GM20431 (cell line): ENCODE measurements at regions not wholly inside any gene's neighbourhood (a gene's known extent, or its start where the extent isn't known, plus 50 kb on each side); places are given as distances from the start of the nearest gene placed in this dataset.
"Not testable (repeated sequence)": the region's sequence is repeated elsewhere in the genome, so short reads cannot be mapped to it uniquely, and the experiment has no call there.

Source experiments
- in situ Hi-C: fragments of 300-500 bp; cut with MseI, MboI; formaldehyde crosslinking; loops from one replicate; pipeline ENCODE4 v1.15.0; 2020; ENCODE audit warnings: low sequenced_read_pairs; ENCODE audit not compliant: unreplicated experiment

DNA sequence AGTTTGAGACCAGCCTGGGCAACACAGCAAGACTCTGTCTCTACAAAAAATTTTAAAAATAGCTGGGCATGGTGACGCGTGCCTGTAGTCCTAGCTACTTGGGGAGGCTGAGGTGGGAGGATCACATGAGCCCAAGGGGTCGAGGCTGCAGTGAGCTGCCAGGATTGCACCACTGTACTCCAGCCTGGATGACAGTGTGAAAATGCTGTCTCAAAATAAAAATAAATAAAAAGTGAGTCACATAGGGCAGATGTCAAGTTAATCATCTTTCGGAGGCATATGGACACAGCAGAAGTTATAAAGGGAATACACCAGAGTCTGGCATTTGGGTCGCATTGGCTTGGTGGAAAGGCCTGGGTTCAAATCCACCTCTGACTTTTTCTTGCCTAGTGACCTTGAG lies 92.7 kb downstream of the PHETA1 start:
- in situ Hi-C loops, result no loop called here

DNA sequence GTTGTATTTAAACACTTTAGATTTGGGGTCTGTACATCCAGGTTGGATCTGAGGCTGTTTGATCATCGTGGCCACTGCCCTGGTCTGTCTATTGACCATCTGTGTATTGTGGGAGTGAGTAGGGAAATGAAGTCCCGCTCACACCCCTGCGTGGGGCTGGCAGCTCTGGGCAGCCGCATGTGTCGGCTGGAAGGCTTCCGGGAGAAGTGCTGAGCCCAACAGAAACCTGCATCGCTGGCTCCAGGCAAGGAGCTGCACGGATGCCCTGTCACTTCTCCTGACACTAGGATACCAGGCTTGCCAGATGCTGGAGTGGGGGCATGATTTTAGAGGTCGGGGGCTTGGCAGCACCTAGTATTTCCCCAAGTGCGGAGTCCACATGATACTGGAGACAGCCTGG lies 93.6 kb downstream of the PHETA1 start:
- in situ Hi-C loops, result no loop called here

DNA sequence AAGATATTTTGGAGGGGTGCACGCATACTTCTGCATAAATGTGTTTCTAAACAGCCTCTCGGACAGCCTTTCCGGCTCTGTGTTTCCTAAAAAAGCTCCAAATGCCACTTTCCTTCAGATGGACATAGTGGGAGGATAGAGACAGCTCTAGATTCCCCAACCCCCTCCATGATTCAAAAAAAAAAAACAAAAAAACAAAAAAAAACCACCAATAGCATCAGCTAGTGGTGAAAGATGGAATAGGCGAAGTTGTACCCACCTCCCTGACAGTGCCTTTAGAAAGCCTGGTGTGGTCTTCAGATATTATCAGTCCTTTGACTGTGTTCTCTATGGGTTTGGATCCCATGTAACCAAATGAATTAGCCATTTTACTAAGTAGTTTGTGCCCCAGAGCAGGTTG lies 94.1 kb downstream of the PHETA1 start:
- in situ Hi-C loops, result no loop called here

DNA sequence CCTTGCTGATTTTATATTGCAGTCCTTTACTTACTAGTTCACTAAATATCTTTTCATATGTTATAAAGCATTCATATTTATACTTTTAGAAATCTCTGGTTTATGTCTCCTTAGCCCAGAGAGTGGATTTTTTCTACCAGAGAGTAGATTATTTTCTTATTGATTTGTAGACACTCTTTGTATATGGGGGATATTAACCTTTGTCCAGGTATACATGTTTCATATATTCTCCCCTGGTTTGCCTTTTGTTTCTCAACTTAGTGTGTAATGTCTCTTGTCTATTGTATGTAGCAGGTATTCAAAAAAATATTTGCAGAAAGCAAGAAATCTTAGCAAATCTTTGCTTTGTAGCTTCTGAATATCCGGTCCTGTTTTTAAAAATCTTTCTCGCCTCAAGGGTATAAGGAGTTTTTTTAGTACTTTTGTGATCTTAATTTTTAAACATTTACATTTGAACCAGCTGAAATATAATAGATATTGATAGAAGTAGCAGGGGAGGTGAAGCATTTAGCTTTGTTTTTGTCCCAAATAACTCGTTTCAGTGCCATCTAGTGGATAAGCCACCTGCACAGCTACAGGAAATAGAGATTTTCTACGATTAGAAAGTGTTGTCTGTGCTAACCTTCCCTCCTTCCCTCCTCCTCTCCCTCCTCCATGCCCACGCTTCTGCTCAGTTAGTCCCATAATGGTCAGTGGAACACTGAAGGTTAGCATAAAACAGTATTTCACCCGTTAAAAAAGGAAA lies 97.0 kb downstream of the PHETA1 start:
- in situ Hi-C loops, result no loop called here

DNA sequence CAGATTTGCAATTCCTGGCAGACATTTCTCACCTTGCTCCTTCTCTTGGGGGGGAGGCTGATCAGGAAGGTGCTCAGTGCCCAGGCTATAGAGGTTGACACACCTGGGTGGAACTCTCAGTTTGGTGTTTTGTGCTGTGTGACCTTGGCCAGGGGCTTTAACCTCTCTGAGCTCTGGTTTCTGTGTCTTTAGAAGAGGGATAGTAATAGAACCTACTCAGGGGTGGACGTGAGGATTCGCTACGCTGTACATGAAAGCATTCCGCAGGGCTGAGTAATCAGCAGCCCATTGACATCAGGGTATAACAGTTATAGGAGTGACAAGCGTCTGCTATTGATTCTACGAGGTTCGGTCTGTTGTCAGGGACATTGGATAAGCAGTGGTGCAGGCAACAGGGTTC lies 98.1 kb downstream of the PHETA1 start:
- in situ Hi-C loops, result no loop called here

DNA sequence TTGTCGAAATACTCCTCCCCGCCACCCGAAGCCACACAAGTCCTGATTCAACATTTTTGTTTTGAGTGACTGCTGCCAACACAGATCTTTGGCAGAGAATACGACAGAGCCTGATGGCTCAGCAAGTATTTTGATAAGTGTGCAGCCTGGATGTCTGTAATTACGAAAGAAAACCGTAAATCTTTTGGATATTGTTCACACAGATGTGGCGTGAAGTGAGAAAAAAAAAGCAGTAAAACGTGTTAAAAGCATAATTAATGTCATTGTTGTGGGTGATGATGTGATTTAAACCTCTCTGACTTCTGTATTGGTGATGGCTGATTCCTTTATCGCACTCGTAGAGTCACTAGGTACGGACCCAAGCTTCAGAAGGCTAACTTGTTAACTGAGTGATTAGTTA lies 98.7 kb downstream of the PHETA1 start:
- in situ Hi-C loops, result no loop called here

DNA sequence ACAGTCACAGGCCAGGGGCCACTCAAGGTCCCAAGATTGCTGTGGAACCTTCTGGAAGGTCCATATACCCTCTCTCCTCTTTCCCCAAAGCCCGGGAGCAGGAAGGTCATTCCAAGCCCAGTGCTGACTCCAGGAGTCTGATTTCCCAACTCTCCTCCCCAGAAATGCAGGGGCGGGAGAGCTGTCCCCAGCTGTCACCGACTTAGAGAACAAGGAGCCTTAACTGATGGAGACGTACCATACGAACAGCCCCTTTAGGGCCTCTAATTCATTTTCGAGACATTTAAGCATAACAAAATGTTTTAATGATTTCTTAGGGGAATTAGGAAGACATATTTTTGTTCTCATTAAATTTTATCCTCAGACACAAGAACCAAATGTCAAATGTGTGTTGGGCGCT lies 99.2 kb downstream of the PHETA1 start:
- in situ Hi-C loops, result no loop called here

DNA sequence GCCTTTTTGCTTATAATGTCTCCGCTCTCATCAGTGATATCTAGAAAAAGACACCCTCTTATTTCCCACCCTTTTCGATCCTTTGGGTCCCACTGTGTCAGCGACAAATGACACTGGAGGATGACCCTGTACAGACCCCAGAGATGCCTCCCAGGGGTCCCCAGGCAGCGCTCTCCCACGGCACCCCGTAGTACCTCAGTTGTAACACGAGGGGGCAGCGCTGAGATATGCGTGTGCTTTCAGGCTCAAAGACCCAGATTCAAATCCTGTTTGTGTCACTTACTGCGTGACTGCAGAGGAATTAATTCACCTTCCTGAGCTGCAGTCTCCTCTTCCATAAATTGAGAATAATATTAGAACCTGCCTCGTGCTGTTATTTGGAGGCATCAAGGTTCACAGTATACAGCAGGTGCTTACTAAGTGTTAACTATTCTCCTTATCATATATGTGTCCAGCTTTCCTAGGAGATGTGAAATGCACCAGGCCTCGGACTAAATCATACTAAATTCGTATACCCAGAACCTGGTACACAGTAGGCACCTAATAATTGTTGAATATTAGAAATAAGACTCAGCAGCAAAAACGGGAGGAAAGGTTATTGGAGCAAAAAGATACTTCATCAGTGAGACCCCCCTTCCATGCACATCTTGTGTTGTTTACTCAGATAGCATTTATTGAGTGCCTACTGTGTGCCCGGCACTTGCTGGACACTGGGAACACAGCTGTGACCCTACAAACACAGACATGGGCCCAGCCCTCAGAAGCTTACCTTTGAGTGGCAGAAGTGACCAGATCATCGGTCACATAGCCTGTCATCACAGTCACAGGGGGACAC lies 99.9 kb downstream of the PHETA1 start:
- in situ Hi-C loops, result no loop called here

DNA sequence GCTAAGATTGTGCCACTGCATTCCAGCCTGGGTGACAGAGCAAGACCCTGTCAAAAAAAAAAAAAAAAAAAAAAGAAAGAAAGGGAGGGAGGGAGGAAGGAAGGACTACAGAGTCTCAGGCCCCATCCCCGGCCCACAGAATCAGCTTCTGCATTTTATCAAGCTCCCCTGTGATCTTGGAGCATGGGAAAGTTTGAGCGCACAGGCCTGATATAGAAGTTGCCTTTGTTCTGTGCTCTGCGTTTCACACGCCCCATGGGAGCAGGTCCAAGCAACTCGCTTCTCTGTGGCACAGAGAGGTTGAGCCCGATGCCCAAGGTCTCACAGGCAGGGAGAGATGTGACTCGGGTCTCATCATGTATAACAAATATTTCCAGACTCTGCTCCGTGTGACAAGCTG lies 101.8 kb downstream of the PHETA1 start:
- in situ Hi-C loops, result no loop called here

DNA sequence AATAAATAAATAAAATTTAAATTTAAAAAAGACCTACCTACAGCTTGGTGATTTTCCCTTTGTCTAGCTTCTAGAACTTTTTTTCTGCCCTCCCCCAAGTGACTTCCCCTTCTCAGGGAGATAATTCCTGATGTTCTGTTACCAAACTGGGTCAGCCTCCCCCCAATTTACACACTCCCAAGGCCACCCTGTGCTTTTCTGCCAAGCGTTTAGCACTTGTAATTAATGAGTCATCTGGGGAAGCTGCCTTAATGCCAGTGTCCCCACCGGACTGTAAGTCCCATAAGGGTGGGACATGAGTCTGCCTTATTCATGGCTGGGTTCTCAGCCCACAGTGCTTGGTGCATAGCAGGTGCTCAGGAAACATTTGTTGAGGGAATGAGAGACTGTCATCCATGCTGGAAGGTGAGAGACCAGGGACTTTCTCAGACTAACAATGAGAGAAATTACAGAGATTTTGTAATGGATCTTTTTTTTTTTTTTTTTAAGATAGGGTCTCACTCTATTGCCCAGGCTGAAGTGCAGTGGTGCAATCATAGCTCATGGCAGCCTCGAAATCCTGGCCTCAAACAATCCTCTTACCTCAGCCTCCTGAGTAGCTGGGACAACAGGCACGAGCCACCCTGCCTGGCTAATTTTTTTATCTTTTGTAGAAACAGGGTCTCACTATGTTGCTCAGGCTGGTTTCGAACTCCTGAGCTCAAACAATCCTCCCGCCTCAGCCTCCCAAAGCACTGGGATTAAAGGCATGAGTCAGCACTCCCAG lies 106.8 kb downstream of the PHETA1 start:
- in situ Hi-C loops, result no loop called here

DNA sequence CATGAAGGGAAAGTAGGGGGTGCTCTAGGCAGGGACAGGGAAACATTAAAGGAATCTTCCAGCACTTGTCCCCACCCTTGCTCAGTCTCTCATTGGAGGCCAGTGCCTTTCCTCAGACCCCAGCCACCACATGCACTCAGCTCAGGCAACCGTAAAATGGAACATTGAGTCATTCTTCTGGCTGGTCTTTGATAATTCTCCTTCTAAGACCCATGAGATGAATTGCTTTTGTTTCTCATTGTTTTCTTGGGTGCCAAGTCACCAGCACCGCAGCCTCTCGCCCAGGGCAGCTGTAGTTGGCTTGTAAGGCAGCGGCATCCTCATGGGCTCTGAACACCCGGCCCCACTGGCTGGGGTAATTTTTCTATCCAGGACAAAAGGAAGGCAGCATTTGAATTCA lies 108.2 kb downstream of the PHETA1 start:
- in situ Hi-C loops, result no loop called here

DNA sequence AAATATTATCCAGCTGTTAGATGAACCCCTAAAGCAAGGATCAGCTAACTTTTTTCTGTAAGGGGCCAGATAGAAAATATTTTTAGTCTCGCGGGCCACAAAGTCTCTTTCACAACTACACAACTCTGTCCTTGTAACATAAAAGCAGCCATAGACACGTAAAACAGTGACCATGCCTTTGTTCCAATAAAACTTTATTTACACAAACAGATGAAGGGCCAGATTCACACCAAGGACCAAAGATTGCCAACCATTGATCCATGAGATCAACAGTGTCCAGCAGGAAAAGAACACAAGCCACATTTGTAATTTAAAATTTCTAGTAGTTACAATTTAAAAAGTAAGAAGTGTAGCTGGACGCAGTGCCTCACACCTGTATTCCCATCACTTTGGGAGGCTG lies 109.7 kb downstream of the PHETA1 start:
- in situ Hi-C loops, result no loop called here

DNA sequence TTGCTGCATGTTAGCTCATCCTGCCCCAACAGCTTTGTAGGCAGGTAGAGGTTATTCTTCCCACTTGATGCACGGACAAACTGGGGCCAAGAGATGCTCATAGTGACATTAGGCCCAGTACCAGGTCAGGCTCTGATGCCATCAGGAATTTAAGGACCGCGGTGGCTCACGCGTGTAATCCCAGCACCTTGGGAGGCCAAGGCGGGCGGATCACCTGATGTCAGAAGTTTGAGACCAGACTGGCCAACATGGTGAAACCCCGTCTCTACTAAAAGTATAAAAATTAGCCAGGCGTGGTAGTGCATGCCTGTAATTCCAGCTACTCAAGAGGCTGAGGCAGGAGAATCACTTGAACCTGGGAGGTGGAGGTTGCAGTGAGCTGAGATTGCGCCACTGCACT lies 110.8 kb downstream of the PHETA1 start:
- in situ Hi-C loops, result not testable (repeated sequence)

DNA sequence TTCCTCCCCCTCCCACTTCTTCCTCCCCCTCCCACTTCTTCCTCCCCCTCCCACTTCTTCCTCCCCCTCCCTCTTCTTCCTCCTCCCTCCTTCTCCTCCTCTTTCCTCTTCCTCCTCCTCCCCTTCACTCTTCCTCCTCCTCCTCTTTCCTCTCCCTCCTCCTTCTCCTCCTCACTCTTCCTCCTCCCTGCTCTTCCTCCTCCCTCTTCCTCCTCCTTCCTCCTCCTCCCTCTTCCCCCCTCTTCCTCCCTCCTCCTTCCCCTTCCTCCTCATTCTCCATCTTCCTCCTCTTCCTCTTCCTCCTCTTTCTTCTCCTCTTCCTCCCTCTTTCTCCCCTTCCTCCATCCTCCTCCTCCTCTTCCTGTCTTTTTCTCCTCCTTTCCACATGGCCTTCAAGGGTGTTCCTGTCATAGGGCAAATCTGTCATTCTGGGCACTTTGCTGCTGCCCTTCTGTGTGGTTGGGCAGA lies 111.4 kb downstream of the PHETA1 start:
- in situ Hi-C loops, result no loop called here

DNA sequence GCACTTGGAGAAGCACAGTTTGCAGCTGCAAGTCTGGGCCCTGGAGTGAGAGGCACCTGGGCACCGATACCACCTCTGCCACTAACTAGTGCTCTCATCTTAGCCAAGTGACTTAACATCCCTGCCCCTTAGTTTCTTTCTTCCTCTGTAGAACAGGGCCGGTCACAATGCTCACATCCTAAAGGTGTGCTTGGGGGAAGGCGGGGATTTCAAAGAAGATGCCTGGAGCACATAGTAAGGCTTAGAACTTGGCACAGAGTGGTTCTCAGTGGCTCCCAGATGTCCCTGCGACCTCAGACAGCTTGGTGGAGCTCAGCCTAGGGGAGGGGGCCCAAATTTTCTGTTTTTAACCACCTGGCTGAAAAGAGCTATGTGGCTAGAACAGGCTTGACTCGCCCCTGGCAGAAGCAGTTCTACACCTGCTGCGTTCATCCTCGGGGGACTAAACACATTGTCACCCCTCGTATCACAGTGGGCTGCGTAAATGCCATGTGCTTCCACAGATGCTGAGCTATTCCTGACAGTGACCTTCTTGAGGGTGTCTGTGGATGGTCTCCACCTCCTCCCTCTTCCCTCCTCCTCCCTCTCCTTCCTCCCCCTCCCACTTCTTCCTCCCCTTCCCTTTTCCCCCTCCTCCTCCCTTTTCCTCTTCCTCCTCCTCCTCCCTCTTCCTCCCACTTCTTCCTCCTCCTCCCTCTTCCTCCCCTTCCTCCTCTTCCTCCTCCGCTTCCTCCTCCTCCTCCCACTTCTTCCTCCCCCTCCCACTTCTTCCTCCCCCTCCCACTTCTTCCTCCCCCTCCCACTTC lies 112.1 kb downstream of the PHETA1 start:
- in situ Hi-C loops, result no loop called here

DNA sequence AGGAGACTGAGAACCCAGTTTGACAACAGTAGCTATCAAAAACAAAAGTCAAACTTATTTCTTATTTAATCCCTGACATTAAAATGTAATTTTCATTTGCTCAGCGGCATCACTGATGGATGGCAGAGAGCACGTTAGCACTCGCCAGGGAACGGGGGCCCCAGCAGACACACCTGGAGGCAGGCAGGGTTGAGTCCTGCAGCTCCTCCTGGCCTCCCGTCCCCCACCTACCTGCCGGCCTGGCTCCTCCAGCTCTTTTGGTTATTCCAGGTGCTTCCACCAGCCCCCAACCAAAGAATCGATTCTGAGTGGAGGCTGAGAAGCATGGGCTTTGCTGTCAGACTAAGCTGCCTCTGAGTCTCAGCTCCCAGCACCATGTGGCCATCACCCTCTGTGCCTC lies 113.6 kb downstream of the PHETA1 start:
- in situ Hi-C loops, result no loop called here

DNA sequence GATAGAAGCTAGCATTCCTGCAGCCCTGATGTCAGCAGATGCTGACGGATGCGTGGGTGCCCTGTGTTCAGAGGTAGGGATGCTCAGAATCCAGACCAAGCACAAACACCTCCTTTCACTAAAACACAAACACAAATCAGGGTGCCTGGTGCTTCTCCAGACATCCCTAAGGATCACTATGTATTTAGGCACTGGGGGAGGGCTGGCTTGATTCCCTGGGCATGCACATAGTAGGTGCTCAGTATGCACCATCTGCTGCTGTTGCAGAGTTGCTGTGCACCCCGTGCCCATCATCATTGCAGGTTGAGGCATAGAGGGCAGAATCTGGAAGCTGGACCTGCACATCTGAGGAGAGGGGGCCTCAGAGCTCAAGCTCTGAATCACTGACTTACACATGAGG lies 114.8 kb downstream of the PHETA1 start:
- in situ Hi-C loops, result no loop called here

DNA sequence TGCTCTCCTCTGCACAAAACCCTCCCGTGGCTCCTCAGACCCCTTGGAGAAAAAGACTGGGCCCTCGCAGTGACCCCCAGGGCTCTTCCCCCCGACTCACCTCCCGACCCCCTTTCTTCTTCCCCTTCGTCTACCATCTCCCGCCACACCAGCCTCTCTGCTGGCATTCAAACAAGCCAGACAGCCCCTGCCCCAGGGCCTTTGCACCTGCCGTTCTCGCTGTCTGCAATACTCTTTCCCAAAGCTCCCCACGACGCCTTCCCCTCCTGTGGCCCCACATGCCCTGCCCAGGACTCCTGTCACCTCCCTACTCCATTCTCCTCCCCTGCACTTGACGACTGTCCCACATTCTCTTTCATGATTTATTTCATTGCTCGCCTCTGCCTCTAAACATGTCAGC lies 115.7 kb downstream of the PHETA1 start:
- in situ Hi-C loops, result no loop called here

DNA sequence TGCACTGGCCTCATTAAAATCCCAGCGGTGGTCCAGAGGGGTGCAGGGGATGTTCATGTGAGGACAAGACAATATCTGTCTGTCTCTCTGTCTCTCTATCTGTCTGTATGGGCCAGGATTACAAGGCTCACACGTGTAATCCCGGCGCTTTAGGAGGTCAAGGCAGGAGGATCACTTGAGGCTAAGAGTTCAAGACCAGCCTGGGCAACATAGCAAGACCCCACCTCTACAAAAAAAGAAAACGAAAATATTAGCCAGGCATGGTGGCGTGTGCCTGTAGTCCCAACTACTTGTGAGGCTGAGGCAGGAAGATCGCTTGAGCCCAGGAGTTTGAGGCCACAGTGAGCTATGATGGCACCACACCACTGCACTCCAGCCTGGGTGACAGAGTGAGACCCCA lies 117.1 kb downstream of the PHETA1 start:
- in situ Hi-C loops, result no loop called here
